ENCODE measurements at regions not wholly inside any gene's neighbourhood (a gene's known extent, or its start where the extent isn't known, plus 50 kb on each side); places are given as distances from the start of the nearest gene placed in this dataset.

- Histone ChIP-seq H3K27me3 (no peaks in the 10 kb centered on the region), H3K4me3 (no peak overlapping the region), H3K4me1 (no peaks in the 10 kb centered on the region), H3K36me3 (no peaks in the 10 kb centered on the region), H3K9me3 (peaks cover 0 to 5% of the 10 kb centered on the region in 2 donors), H3K27ac (no peak overlapping the region)
- TF ChIP-seq POLR2A (IDR thresholded peaks at IDR 0.05) (no peak), CTCF (IDR thresholded peaks at IDR 0.05) (no peak), POLR2AphosphoS5 (IDR thresholded peaks at IDR 0.05) (no peak)
- DNase-seq (ENCODE audit: low spot score in 2 of 2), result no peak
- intact Hi-C loops (cut with DNase I; ENCODE audit: low total_unique reads), result no loop called here
Observed at GRCh38 chr2:108092886-108093285, 106.6 kb downstream of the SLC5A7 start.

GRCh38 chr2:108101481-108101880 is 115.2 kb downstream of the SLC5A7 start:
- no peak overlapping the region for H3K27ac ChIP-seq
- H3K9me3 ChIP-seq, result no peaks in the 10 kb centered on the region
- no peaks in the 10 kb centered on the region for H3K36me3 ChIP-seq
- intact Hi-C loops (cut with DNase I; ENCODE audit: low total_unique reads), result no loop called here
- H3K4me1 ChIP-seq, result no peaks in the 10 kb centered on the region
- no peaks in the 10 kb centered on the region for H3K27me3 ChIP-seq
- TF ChIP-seq POLR2AphosphoS5 (IDR thresholded peaks at IDR 0.05) (no peak), POLR2A (IDR thresholded peaks at IDR 0.05) (no peak), CTCF (IDR thresholded peaks at IDR 0.05) (no peak)
- H3K4me3 ChIP-seq, result no peak overlapping the region
- no peak for DNase-seq (ENCODE audit: low spot score in 2 of 2)

GRCh38 chr2:108106731-108107130 is 120.4 kb downstream of the SLC5A7 start:
- Histone ChIP-seq H3K36me3 (no peaks in the 10 kb centered on the region), H3K27ac (no peak overlapping the region), H3K9me3 (peaks cover 0 to 10% of the 10 kb centered on the region in 2 donors), H3K4me1 (no peaks in the 10 kb centered on the region), H3K27me3 (peaks cover 0 to 3% of the 10 kb centered on the region in 2 donors), H3K4me3 (no peak overlapping the region)
- TF ChIP-seq CTCF (IDR thresholded peaks at IDR 0.05) (no peak), POLR2A (IDR thresholded peaks at IDR 0.05) (no peak), POLR2AphosphoS5 (IDR thresholded peaks at IDR 0.05) (no peak)
- DNase-seq (ENCODE audit: low spot score in 2 of 2), result no peak
- intact Hi-C loops (cut with DNase I; ENCODE audit: low total_unique reads), result no loop called here

GRCh38 chr2:108111936-108112335 is 125.6 kb downstream of the SLC5A7 start:
- Histone ChIP-seq H3K27ac (no peak overlapping the region), H3K36me3 (no peaks in the 10 kb centered on the region), H3K27me3 (peaks cover 0 to under 1% of the 10 kb centered on the region in 2 donors), H3K4me1 (no peaks in the 10 kb centered on the region), H3K4me3 (no peak overlapping the region), H3K9me3 (peaks cover 0 to 10% of the 10 kb centered on the region in 2 donors)
- intact Hi-C loops (cut with DNase I; ENCODE audit: low total_unique reads), result no loop called here
- DNase-seq (ENCODE audit: low spot score in 2 of 2), result no peak
- TF ChIP-seq CTCF (IDR thresholded peaks at IDR 0.05) (no peak), POLR2A (IDR thresholded peaks at IDR 0.05) (no peak), POLR2AphosphoS5 (IDR thresholded peaks at IDR 0.05) (no peak)

GRCh38 chr2:108115868-108116267 is 123.9 kb upstream of the SULT1C3 start:
- no peak overlapping the region for H3K27ac ChIP-seq
- H3K4me1 ChIP-seq, result no peaks in the 10 kb centered on the region
- H3K9me3 ChIP-seq, result peaks cover 0 to 2% of the 10 kb centered on the region in 2 donors
- intact Hi-C loops (cut with DNase I; ENCODE audit: low total_unique reads), result no loop called here
- no peaks in the 10 kb centered on the region for H3K36me3 ChIP-seq
- no peak for TF ChIP-seq POLR2AphosphoS5 (IDR thresholded peaks at IDR 0.05)
- no peak for TF ChIP-seq CTCF (IDR thresholded peaks at IDR 0.05)
- TF ChIP-seq POLR2A (IDR thresholded peaks at IDR 0.05), result no peak
- H3K27me3 ChIP-seq, result no peaks in the 10 kb centered on the region
- DNase-seq (ENCODE audit: low spot score in 2 of 2), result no peak
- no peak overlapping the region for H3K4me3 ChIP-seq
